ENCODE measurements at regions not wholly inside any gene's neighbourhood (a gene's known extent, or its start where the extent isn't known, plus 50 kb on each side); places are given as distances from the start of the nearest gene placed in this dataset.

- intact Hi-C loops (cut with micrococcal nuclease) = loop anchor here (10.0 kb wide), 1 partner anchor 190 kb away; no protein-coding TSS in a partner anchor
- peak; percentile 75 for DNase-seq (ENCODE audit: low read depth, low spot score)
- no TSS peak for BruUV-seq (replicated peaks)
- H3K27ac ChIP-seq (ENCODE audit: insufficient read depth, low read depth, low read length) = peak overlapping the region; percentile 36
- H3K4me2 ChIP-seq (ENCODE audit: insufficient read depth, low read length) = peak overlapping the region; percentile 63
- H3K36me3 ChIP-seq (ENCODE audit: control insufficient read depth in 2 of 2, extremely low read depth in 1 of 2, insufficient read depth in 2 of 2, low read length in 2 of 2) = no peaks in the 10 kb centered on the region
- dilution Hi-C loops (cut with MboI; ENCODE audit: extremely low pct_ligation_motif_present, low sequenced_read_pairs) = no loop called here
- H3K9ac ChIP-seq (replicated peaks; ENCODE audit: extremely low read depth, insufficient read depth, low read length) = no peak overlapping the region
- ChIA-PET CTCF (interaction anchor here (1.0 to 2.0 kb wide), 8 partner anchors 10 to 431 kb away, joined by 3 to 11 read pairs (median 4); no protein-coding TSS in a partner anchor), POLR2A (no interaction called here)
- no peaks in the 10 kb centered on the region for H3K9me1 ChIP-seq (replicated peaks; ENCODE audit: control insufficient read depth, extremely low read depth, insufficient read depth, low read length)
- no peaks in the 10 kb centered on the region for H3K79me2 ChIP-seq (ENCODE audit: control insufficient read depth, insufficient read depth, low read length)
- H3K4me1 ChIP-seq (ENCODE audit: control insufficient read depth, extremely low read depth, insufficient read depth, low read length) = peaks cover 20% of the 10 kb centered on the region
- H3K9me3 ChIP-seq (replicated peaks; ENCODE audit: control insufficient read depth, insufficient read depth, low read length) = no peaks in the 10 kb centered on the region
- no peak overlapping the region for H2AFZ ChIP-seq (ENCODE audit: low read depth, low read length)
- no peak for FAIRE-seq
- no peaks in the 10 kb centered on the region for H3K27me3 ChIP-seq (ENCODE audit: control insufficient read depth in 2 of 2, insufficient read depth in 2 of 2, low read length in 2 of 2)
- no peak overlapping the region for H3K4me3 ChIP-seq (replicated peaks in 1 of 3; ENCODE audit: insufficient read depth in 1 of 3, low read depth in 1 of 3, low read length in 3 of 3)
- H4K20me1 ChIP-seq (replicated peaks; ENCODE audit: control insufficient read depth, extremely low read depth, insufficient read depth, low read length) = no peaks in the 10 kb centered on the region
- no peak for TF ChIP-seq MYC (IDR thresholded peaks at IDR 0.05; ENCODE audit: low read depth, low read length)
- TF ChIP-seq JUN (IDR thresholded peaks at IDR 0.05; ENCODE audit: borderline replicate concordance, insufficient read depth, insufficient read length, low read depth) = no peak
- no peak for TF ChIP-seq MAX (IDR thresholded peaks at IDR 0.05; ENCODE audit: insufficient read depth, insufficient read length)
- TF ChIP-seq EZH2 (IDR thresholded peaks at IDR 0.05; ENCODE audit: borderline replicate concordance, low read depth, low read length, severe bottlenecking) = no peak
- TF ChIP-seq CTCF (IDR thresholded peaks at IDR 0.05; ENCODE audit: extremely low read depth in 1 of 2, insufficient read depth in 1 of 2, low read depth in 1 of 2, low read length in 2 of 2) = no peak
- TF ChIP-seq POLR2AphosphoS5 (IDR thresholded peaks at IDR 0.05; ENCODE audit: insufficient read depth, low read depth, low read length) = no peak
- TF ChIP-seq FOS (IDR thresholded peaks at IDR 0.05; ENCODE audit: borderline replicate concordance, insufficient read depth, low read length) = no peak
- no peak for TF ChIP-seq GATA2 (IDR thresholded peaks at IDR 0.05; ENCODE audit: insufficient read depth, insufficient read length, low read depth, low read length)
- TF ChIP-seq POLR2A (IDR thresholded peaks at IDR 0.05; ENCODE audit: low read depth, low read length) = no peak
Observed at GRCh38 chr12:90514325-90514724, 440.7 kb downstream of the CCER1 start.
